OCI-LY3 (cell line): ENCODE measurements at regions not wholly inside any gene's neighbourhood (a gene's known extent, or its start where the extent isn't known, plus 50 kb on each side); places are given as distances from the start of the nearest gene placed in this dataset.

Source experiments
- EZH2phosphoT487 ChIP-seq: fragments of 200-600 bp; shearing (Covaris generic); IDR thresholded peaks from 2 replicates; pipeline ENCODE4 v1.6.1; 2018; ENCODE audit warnings: antibody characterized with exemption, mixed run types, low read depth
- TF ChIP-seq, protein P1 (sequence below): fragments of 200-600, 300-600 bp; sonication (generic); IDR thresholded peaks from 2 replicates; pipeline ENCODE4 v1.5.1; 2014; ENCODE audit warnings: antibody characterized with exemption, low read length, low read depth

DNA sequence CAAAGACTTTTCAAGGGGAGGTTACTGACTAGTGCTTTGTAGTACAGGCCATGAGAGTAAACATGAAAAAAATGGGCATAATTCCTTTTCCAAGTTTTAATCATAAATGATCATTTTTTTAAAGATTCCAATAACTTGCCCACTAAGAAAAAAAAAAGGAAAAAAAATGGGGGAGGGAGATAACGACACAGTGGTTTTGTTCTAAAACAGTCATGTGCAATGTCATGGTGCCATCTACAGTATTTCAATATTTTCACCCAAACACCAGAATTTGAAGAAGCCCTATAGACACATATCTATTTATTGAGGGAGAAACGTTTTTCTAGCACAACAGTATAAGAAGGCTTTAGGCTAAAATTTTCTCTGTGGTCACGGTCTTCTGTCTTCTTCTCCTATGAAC lies 250.2 kb downstream of the LTN1 start:
- TF ChIP-seq, protein P1, sequence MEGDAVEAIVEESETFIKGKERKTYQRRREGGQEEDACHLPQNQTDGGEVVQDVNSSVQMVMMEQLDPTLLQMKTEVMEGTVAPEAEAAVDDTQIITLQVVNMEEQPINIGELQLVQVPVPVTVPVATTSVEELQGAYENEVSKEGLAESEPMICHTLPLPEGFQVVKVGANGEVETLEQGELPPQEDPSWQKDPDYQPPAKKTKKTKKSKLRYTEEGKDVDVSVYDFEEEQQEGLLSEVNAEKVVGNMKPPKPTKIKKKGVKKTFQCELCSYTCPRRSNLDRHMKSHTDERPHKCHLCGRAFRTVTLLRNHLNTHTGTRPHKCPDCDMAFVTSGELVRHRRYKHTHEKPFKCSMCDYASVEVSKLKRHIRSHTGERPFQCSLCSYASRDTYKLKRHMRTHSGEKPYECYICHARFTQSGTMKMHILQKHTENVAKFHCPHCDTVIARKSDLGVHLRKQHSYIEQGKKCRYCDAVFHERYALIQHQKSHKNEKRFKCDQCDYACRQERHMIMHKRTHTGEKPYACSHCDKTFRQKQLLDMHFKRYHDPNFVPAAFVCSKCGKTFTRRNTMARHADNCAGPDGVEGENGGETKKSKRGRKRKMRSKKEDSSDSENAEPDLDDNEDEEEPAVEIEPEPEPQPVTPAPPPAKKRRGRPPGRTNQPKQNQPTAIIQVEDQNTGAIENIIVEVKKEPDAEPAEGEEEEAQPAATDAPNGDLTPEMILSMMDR, result peak; percentile 32
- TF ChIP-seq EZH2phosphoT487, result no peak
